H1 (cell line): ENCODE measurements at regions not wholly inside any gene's neighbourhood (a gene's known extent, or its start where the extent isn't known, plus 50 kb on each side); places are given as distances from the start of the nearest gene placed in this dataset.

Experiments used
- CTCF ChIA-PET: fragments of 300-600 bp; sonication (Branson Sonifier 250); formaldehyde crosslinking; loops from one replicate; lab custom pipeline; 2021; ENCODE audit not compliant: partially characterized antibody; lab: Charles Lee
- POLR2A ChIA-PET: fragments of 300-600 bp; sonication (Branson Sonifier 250); formaldehyde crosslinking; loops from one replicate; lab custom pipeline; 2021; ENCODE audit warnings: inconsistent platforms; ENCODE audit not compliant: partially characterized antibody; lab: Charles Lee
- DNase-seq, 2 experiments: peaks; one replicate each; pipeline versions ENCODE4 v3.0.0 to v3.0.0-alpha.2; 2010 to 2022; ENCODE audit warnings: low spot score in 2 of 2, low read depth in 1 of 2, mixed read lengths in 1 of 2
- FAIRE-seq: peaks from 2 replicates; lab custom pipeline; 2011; peaks lifted over from hg19 to GRCh38; lab: Jason Lieb, UNC
- H2AFZ ChIP-seq: 2 replicates; pipeline ENCODE4 v1.8.1; 2012; ENCODE audit warnings: low read length, inconsistent platforms
- H2AK5ac ChIP-seq: 2 replicates; pipeline ENCODE4 v1.6.1; 2013; ENCODE audit warnings: low read depth, low read length
- H2BK120ac ChIP-seq: replicated peaks from 2 replicates; pipeline ENCODE3; 2013; ENCODE audit warnings: low read depth, low read length, inconsistent platforms
- H2BK12ac ChIP-seq: 2 replicates; pipeline ENCODE4 v1.6.1; 2013; ENCODE audit warnings: low read depth, low read length
- H2BK15ac ChIP-seq: 2 replicates; pipeline ENCODE4 v1.6.1; 2013; ENCODE audit warnings: low read length
- H2BK20ac ChIP-seq: 2 replicates; pipeline ENCODE4 v1.6.1; 2013; ENCODE audit warnings: low read length
- H2BK5ac ChIP-seq: 2 replicates; pipeline ENCODE4 v1.6.1; 2013; ENCODE audit warnings: low read depth, low read length
- H3K14ac ChIP-seq: 2 replicates; pipeline ENCODE4 v1.6.1; 2013; ENCODE audit warnings: inconsistent platforms; ENCODE audit not compliant: insufficient read length
- H3K18ac ChIP-seq: 2 replicates; pipeline ENCODE4 v1.6.1; 2013; ENCODE audit warnings: low read length; ENCODE audit errors: extremely low read depth
- H3K23ac ChIP-seq: 2 replicates; pipeline ENCODE4 v1.6.1; 2013; ENCODE audit warnings: inconsistent platforms; ENCODE audit not compliant: insufficient read length
- H3K23me2 ChIP-seq: 2 replicates; pipeline ENCODE4 v1.6.1; 2013; ENCODE audit warnings: low read depth, low read length
- H3K27ac ChIP-seq: 2 replicates; pipeline ENCODE4 v1.6.1; 2011; ENCODE audit warnings: low read depth, low read length, inconsistent platforms
- H3K27me3 ChIP-seq, 4 experiments: replicated peaks in 1 of 4; 1 replicate in 1 of 4; 2 replicates in 3 of 4; pipeline versions ENCODE4 v1.6.1 to v1.8.1; 2011 to 2013; ENCODE audit warnings: low read length in 3 of 4, mild to moderate bottlenecking in 3 of 4, inconsistent platforms in 2 of 4, mixed read lengths in 2 of 4, moderate library complexity in 1 of 4; ENCODE audit not compliant: control insufficient read depth in 3 of 4, insufficient read depth in 3 of 4; ENCODE audit errors: extremely low read depth in 1 of 4
- H3K36me3 ChIP-seq, 4 experiments: 2 replicates each; pipeline versions ENCODE4 v1.6.1 to v1.8.1; 2011 to 2013; ENCODE audit warnings: mild to moderate bottlenecking in 4 of 4, low read length in 3 of 4, moderate library complexity in 2 of 4, control low read depth in 1 of 4, inconsistent platforms in 1 of 4; ENCODE audit not compliant: insufficient read depth in 4 of 4, control insufficient read depth in 2 of 4
- H3K4ac ChIP-seq: replicated peaks from 2 replicates; pipeline ENCODE3; 2013; ENCODE audit warnings: low read length, low read depth, mixed read lengths, inconsistent platforms; ENCODE audit not compliant: insufficient read length
- H3K4me1 ChIP-seq, 4 experiments: replicated peaks in 1 of 4; 1 replicate in 1 of 4; 2 replicates in 3 of 4; pipeline versions ENCODE4 v1.6.1 to v1.8.1; 2011 to 2013; ENCODE audit warnings: low read length in 3 of 4, inconsistent platforms in 2 of 4, mixed read lengths in 1 of 4; ENCODE audit not compliant: insufficient read depth in 4 of 4, control insufficient read depth in 3 of 4
- H3K4me2 ChIP-seq, 2 experiments: 2 replicates each; pipeline versions ENCODE4 v1.6.1 to v1.8.1; 2011 to 2013; ENCODE audit warnings: low read depth in 2 of 2, low read length in 2 of 2, control low read depth in 1 of 2, inconsistent platforms in 1 of 2, mild to moderate bottlenecking in 1 of 2; ENCODE audit not compliant: insufficient read depth in 1 of 2
- H3K4me3 ChIP-seq, 4 experiments: fragments of 200-600, 300-600 bp in 1 of 4; sonication (generic), shearing (Covaris generic), sonication (Bioruptor Twin) in 1 of 4; 2 replicates each; pipeline versions ENCODE4 v1.5.1 to v1.8.1; 2011 to 2016; ENCODE audit warnings: low read length in 4 of 4, low read depth in 3 of 4, control low read depth in 2 of 4, inconsistent platforms in 2 of 4, mild to moderate bottlenecking in 2 of 4, mixed read lengths in 1 of 4, moderate library complexity in 1 of 4; ENCODE audit not compliant: insufficient read depth in 2 of 4; ENCODE audit errors: extremely low read depth in 1 of 4
- H3K56ac ChIP-seq: replicated peaks from 2 replicates; pipeline ENCODE3; 2013; ENCODE audit warnings: low read depth, mild to moderate bottlenecking, mixed read lengths, low read length, inconsistent platforms; ENCODE audit not compliant: insufficient read length
- H3K79me1 ChIP-seq: 2 replicates; pipeline ENCODE4 v1.6.1; 2013; ENCODE audit warnings: low read depth, low read length, control low read depth
- H3K79me2 ChIP-seq, 2 experiments: 2 replicates each; pipeline versions ENCODE4 v1.6.1 to v1.8.1; 2012 to 2013; ENCODE audit warnings: low read length in 2 of 2, mild to moderate bottlenecking in 2 of 2, inconsistent platforms in 1 of 2; ENCODE audit not compliant: insufficient read depth in 2 of 2, control insufficient read depth in 1 of 2
- H3K9ac ChIP-seq, 4 experiments: replicated peaks in 1 of 4; 1 replicate in 1 of 4; 2 replicates in 3 of 4; pipeline versions ENCODE4 v1.6.1 to v1.8.1; 2011 to 2013; ENCODE audit warnings: low read depth in 3 of 4, low read length in 3 of 4, control low read depth in 2 of 4, mild to moderate bottlenecking in 2 of 4, moderate library complexity in 2 of 4, inconsistent platforms in 1 of 4; ENCODE audit errors: extremely low read depth in 1 of 4
- H3K9me3 ChIP-seq, 2 experiments: 2 replicates each; pipeline versions ENCODE4 v1.6.1 to v1.8.1; 2012 to 2013; ENCODE audit warnings: mild to moderate bottlenecking in 2 of 2, moderate library complexity in 2 of 2, control low read depth in 1 of 2, inconsistent platforms in 1 of 2, low read depth in 1 of 2, low read length in 1 of 2, mixed read lengths in 1 of 2; ENCODE audit not compliant: insufficient read depth in 2 of 2
- H4K20me1 ChIP-seq, 2 experiments: replicated peaks in 1 of 2; 2 replicates each; pipeline versions ENCODE3 to v1.8.1; 2011 to 2013; ENCODE audit warnings: inconsistent platforms in 2 of 2, low read length in 2 of 2, mild to moderate bottlenecking in 1 of 2; ENCODE audit not compliant: insufficient read depth in 2 of 2, control insufficient read depth in 1 of 2
- H4K5ac ChIP-seq: 2 replicates; pipeline ENCODE4 v1.6.1; 2013; ENCODE audit warnings: low read length, low read depth, mixed read lengths, inconsistent platforms; ENCODE audit not compliant: insufficient read length
- H4K8ac ChIP-seq: 2 replicates; pipeline ENCODE4 v1.8.0; 2013; ENCODE audit warnings: mild to moderate bottlenecking, moderate library complexity, low read length, inconsistent platforms; ENCODE audit not compliant: insufficient read depth; ENCODE audit errors: extremely low read depth
- H4K91ac ChIP-seq: replicated peaks from 2 replicates; pipeline ENCODE3; 2013; ENCODE audit warnings: low read length, mixed read lengths, inconsistent platforms; ENCODE audit not compliant: insufficient read length
- ATF2 ChIP-seq: IDR thresholded peaks from 2 replicates; pipeline ENCODE4 v1.6.1; 2012; ENCODE audit warnings: low read length, inconsistent platforms
- CBX5 ChIP-seq: fragments of 300-800, 300-1000 bp; sonication (generic); IDR thresholded peaks from 2 replicates; pipeline ENCODE4 v1.7.1; 2016; ENCODE audit warnings: antibody characterized with exemption, low read length, low read depth
- CREB1 ChIP-seq: IDR thresholded peaks from 2 replicates; pipeline ENCODE4 v1.6.1; 2012; ENCODE audit warnings: inconsistent platforms
- HDAC2 ChIP-seq, 2 experiments: fragments of 300-600 bp in 1 of 2; sonication (generic) in 1 of 2; IDR thresholded peaks; 2 replicates each; pipeline ENCODE4 v1.6.1; 2011 to 2012; ENCODE audit warnings: low read depth in 2 of 2, low read length in 2 of 2, mild to moderate bottlenecking in 2 of 2, moderate library complexity in 2 of 2, borderline replicate concordance in 1 of 2, inconsistent platforms in 1 of 2
- KDM5A ChIP-seq: fragments of 200-600 bp; IDR thresholded peaks from 2 replicates; pipeline ENCODE4 v1.7.1; 2012; ENCODE audit warnings: mild to moderate bottlenecking, low read length, inconsistent platforms, mixed read lengths
- SRF ChIP-seq: IDR thresholded peaks from 2 replicates; pipeline ENCODE4 v1.6.1; 2011; ENCODE audit warnings: mild to moderate bottlenecking, low read depth, low read length, moderate library complexity
- TAF1 ChIP-seq: IDR thresholded peaks from 2 replicates; pipeline ENCODE4 v1.6.1; 2011; ENCODE audit warnings: mild to moderate bottlenecking, low read depth, low read length
- WGBS, 2 experiments: shearing (Covaris generic) in 1 of 2; methylation state at CpG; one replicate each; pipeline versions ENCODE4 v1.1.6 to v1.1.7; 2013 to 2015; ENCODE audit warnings: low lambda C conversion rate in 2 of 2, mixed read lengths in 2 of 2, inconsistent platforms in 1 of 2, low coverage in 1 of 2, missing lambda C conversion rate in 1 of 2; ENCODE audit not compliant: insufficient replicate concordance in 2 of 2, insufficient coverage in 1 of 2, insufficient read length in 1 of 2; ENCODE audit errors: extremely low coverage in 1 of 2, missing lambda C conversion rate in 1 of 2; 5-methylcytosine and 5-hydroxymethylcytosine counted together

DNA sequence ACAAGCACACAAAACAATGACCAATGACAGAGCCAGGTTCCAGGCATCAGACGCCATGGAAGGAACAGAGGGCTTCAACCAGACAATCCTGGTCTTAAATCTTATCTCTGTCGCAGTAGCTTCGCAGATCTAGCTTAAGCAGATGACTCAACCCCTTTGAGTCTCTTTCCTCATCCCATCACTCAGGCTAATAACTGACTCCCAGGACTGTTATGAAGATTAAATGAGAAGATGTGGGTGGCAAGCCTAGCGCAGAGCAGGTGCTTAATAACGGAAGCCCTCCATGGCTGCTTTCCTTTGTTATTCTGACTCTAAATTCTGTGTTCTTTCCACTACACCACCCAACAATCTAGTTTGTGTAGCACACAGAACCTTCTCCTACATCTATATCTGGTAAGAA is 110.9 kb downstream of the SLC24A2 start:
- Histone ChIP-seq H4K20me1 (no peaks in the 10 kb centered on the region), H2BK20ac (no peak overlapping the region), H2AFZ (no peak overlapping the region), H3K4me1 (peaks cover 0 to 3% (median 0%) of the 10 kb centered on the region in 4 experiments; a peak in 1 of 7 replicates), H4K91ac (no peak overlapping the region), H3K4me3 (no peak overlapping the region), H3K4me2 (no peak overlapping the region), H3K9ac (no peak overlapping the region), H3K23ac (no peak overlapping the region), H3K36me3 (no peaks in the 10 kb centered on the region), H3K79me1 (no peaks in the 10 kb centered on the region; the same call in 1 of the 2 replicates), H4K5ac (no peak overlapping the region), H4K8ac (no peak overlapping the region), H3K27ac (no peak overlapping the region), H2BK120ac (no peak overlapping the region), H2AK5ac (no peak overlapping the region), H3K27me3 (no peaks in the 10 kb centered on the region), H3K18ac (no peak overlapping the region), H2BK15ac (no peak overlapping the region), H3K14ac (no peak overlapping the region), H3K79me2 (no peaks in the 10 kb centered on the region), H2BK12ac (no peak overlapping the region), H3K4ac (no peak overlapping the region), H3K56ac (no peak overlapping the region), H2BK5ac (no peak overlapping the region), H3K23me2 (no peaks in the 10 kb centered on the region; the same call in 1 of the 2 replicates), H3K9me3 (no peaks in the 10 kb centered on the region)
- POLR2A ChIA-PET, result no interaction called here
- CTCF ChIA-PET, result no interaction called here
- DNase-seq (no peak), FAIRE-seq (no peak)
- WGBS, 2 experiments, result 96% methylated on average over 5 of the region's 5 CpGs; no CpG with 5 or more reads in 1 of the 2 experiments
- TF ChIP-seq ATF2, result no peak
- no peak for TF ChIP-seq TAF1
- TF ChIP-seq CREB1, result no peak
- TF ChIP-seq KDM5A, result no peak
- TF ChIP-seq CBX5, result no peak
- no peak for TF ChIP-seq SRF
- no peak for TF ChIP-seq HDAC2 (IDR thresholded peaks at IDR 0.05; ENCODE audit: borderline replicate concordance in 1 of 2, low read depth in 2 of 2, low read length in 2 of 2)
